GM12892 (cell line): ENCODE measurements at regions not wholly inside any gene's neighbourhood (a gene's known extent, or its start where the extent isn't known, plus 50 kb on each side); places are given as distances from the start of the nearest gene placed in this dataset.

Experiments used
- POLR2A ChIP-seq: IDR thresholded peaks from 2 replicates; pipeline ENCODE4 v1.6.1; 2011; ENCODE audit warnings: low read depth, low read length, control low read depth
- POLR2AphosphoS5 ChIP-seq: IDR thresholded peaks from 2 replicates; pipeline ENCODE4 v1.6.1; 2011; ENCODE audit warnings: low read depth, low read length, control low read depth

DNA sequence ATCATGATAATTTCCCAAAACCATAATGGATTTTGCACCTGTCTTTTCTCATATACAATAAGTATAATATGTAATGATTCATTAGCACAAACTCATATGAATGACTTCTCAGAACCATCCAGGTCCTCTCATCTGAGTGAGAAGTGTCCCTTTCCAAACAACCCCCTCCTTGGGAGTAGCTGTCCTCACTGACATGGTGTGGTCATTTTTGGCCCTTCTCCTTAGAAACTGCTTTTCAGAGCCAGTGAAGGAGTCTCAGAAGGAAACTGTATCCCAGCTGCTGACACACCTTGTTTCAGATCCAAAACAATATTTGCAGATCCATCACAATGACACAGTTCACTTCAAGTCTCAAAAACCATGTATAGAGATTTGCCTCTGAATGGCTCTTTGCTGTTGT lies 95.5 kb downstream of the MIS18A start:
- TF ChIP-seq POLR2AphosphoS5 (no peak), POLR2A (no peak)
